Activated naive CD4-positive, alpha-beta T cell treated with anti-CD3 and anti-CD28 coated beads for 36 hours (primary cell): ENCODE measurements at regions not wholly inside any gene's neighbourhood (a gene's known extent, or its start where the extent isn't known, plus 50 kb on each side); places are given as distances from the start of the nearest gene placed in this dataset.
"Not testable (repeated sequence)": the region's sequence is repeated elsewhere in the genome, so short reads cannot be mapped to it uniquely, and the experiment has no call there.

Experiments used
- CTCF ChIA-PET: fragments of 350-600 bp; sonication (Branson Sonifier 250); formaldehyde crosslinking; loops from one replicate; lab custom pipeline; 2021; ENCODE audit warnings: antibody characterized with exemption; lab: Charles Lee
- DNase-seq: peaks from one replicate; pipeline ENCODE4 v3.0.0-alpha.2; 2020
- H3K27ac Mint-ChIP-seq: one replicate; pipeline ENCODE4 v1.8.0; 2021; ENCODE audit warnings: mild to moderate bottlenecking, mixed read lengths
- H3K27me3 Mint-ChIP-seq: one replicate; pipeline ENCODE4 v1.8.0; 2021; ENCODE audit warnings: low read depth, mixed read lengths
- H3K36me3 Mint-ChIP-seq: one replicate; pipeline ENCODE4 v1.8.0; 2021; ENCODE audit warnings: low read depth, mixed read lengths
- H3K4me1 Mint-ChIP-seq: one replicate; pipeline ENCODE4 v1.8.0; 2021; ENCODE audit warnings: low read depth, mixed read lengths
- H3K4me3 Mint-ChIP-seq: one replicate; pipeline ENCODE4 v1.8.0; 2021; ENCODE audit warnings: mild to moderate bottlenecking, moderate library complexity, mixed read lengths
- H3K9me3 Mint-ChIP-seq: one replicate; pipeline ENCODE4 v1.8.0; 2021; ENCODE audit warnings: mixed read lengths
- intact Hi-C: fragments of 100-400 bp; cut with micrococcal nuclease; formaldehyde crosslinking; loops from one replicate; pipeline ENCODE4 v1.15.1; 2023

DNA sequence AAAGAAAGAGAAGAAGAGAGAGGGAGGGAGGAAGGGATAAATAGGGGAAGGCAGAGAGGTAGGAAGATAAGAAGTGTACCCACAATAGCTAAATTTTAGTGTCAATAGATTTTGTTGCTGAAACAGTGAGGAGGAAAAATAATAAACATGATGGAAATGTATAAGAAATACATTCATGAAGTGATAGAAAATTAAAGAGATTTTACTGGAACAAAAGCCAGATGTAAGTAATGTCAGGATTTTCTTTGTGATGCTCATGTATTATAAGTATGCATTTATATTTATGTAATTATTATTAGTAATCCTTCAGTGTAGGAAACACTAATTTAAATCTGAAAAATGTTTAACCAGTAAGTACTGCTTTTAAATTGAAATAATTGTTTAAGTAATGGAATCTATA, 1125.2 kb upstream of the FANCL start:
- intact Hi-C loops = no loop called here
- no peak overlapping the region for H3K4me3 Mint-ChIP-seq
- DNase-seq = no peak
- CTCF ChIA-PET = no interaction called here
- no peaks in the 10 kb centered on the region for H3K4me1 Mint-ChIP-seq
- H3K27ac Mint-ChIP-seq = no peak overlapping the region
- H3K9me3 Mint-ChIP-seq = no peaks in the 10 kb centered on the region
- no peaks in the 10 kb centered on the region for H3K36me3 Mint-ChIP-seq
- peaks cover 5% of the 10 kb centered on the region for H3K27me3 Mint-ChIP-seq

DNA sequence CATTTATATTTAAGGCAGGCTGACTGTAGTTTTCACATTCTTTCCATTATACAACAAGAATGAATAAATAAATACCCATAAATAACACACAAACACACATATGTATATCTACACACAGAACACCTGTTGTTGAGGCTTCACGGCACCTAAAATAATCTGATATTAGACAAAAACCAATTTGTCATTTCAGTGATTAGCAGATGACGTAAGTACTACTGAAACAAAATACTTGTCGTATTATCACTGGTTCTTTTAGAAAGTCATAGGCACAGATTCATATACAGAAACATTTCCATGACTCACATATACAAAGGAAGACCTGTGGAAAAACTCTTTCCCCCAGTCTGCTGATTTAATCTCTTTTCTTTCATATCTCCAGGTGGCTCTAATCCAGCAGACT, 1113.4 kb upstream of the FANCL start:
- H3K27me3 Mint-ChIP-seq = no peaks in the 10 kb centered on the region
- H3K36me3 Mint-ChIP-seq = no peaks in the 10 kb centered on the region
- DNase-seq = no peak
- CTCF ChIA-PET = no interaction called here
- intact Hi-C loops = no loop called here
- peaks cover 3% of the 10 kb centered on the region for H3K9me3 Mint-ChIP-seq
- H3K4me1 Mint-ChIP-seq = no peaks in the 10 kb centered on the region
- no peak overlapping the region for H3K27ac Mint-ChIP-seq
- no peak overlapping the region for H3K4me3 Mint-ChIP-seq

DNA sequence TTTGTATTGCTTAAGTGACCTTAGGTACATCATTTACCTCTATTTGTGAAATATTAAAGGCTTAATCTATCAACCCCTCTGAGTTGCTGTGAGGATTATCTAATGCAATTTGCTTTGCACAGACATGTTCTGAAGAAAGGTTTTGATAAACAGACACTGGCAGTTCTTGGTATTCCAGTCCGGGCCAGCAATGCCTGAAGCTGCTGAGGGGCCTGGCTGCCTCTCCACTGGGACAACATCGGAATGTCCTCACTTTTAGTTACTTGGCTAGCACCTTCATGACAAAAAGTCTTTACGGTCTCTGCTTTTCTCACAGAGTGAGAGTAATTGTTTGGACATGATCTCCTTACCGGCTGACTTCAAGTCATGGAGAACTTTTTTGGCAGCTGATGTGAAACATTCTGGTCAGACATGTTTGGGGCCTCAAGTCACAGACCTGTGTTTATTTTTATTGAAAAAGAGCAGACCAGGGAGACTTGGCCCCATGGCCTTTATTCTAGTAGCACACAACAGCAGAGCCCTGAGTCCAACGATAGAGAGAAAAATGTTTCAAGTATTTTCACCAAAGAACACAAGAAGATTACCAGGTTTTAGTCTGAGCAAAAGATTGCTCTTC, 1112.3 kb upstream of the FANCL start:
- no peak for DNase-seq
- H3K9me3 Mint-ChIP-seq = peaks cover 3% of the 10 kb centered on the region
- CTCF ChIA-PET = no interaction called here
- H3K27ac Mint-ChIP-seq = no peak overlapping the region
- H3K36me3 Mint-ChIP-seq = no peaks in the 10 kb centered on the region
- H3K4me1 Mint-ChIP-seq = no peaks in the 10 kb centered on the region
- H3K27me3 Mint-ChIP-seq = no peaks in the 10 kb centered on the region
- no peak overlapping the region for H3K4me3 Mint-ChIP-seq
- intact Hi-C loops = no loop called here

DNA sequence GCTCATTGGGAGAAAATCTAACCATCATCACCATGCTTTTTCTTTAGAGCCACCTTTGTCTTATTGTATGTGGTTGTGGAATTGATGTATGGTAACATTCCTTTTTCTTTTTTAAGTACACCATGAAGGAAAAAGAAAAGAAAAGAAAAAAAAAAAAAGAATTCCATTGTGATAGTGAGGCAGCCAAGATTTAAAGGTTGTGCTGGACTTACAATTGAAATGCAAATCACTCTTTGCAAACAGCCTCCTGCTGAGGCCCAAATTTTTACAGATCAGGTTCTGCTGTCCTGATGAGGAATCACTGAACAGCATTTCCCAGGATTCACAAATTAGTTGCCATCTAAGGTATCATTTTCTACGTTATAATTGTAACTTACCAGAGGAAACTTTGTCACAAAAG, 1101.0 kb upstream of the FANCL start:
- Mint-ChIP-seq H3K36me3 (no peaks in the 10 kb centered on the region), H3K4me1 (no peaks in the 10 kb centered on the region), H3K4me3 (no peak overlapping the region), H3K9me3 (no peaks in the 10 kb centered on the region), H3K27ac (no peak overlapping the region), H3K27me3 (peaks cover 2% of the 10 kb centered on the region)
- CTCF ChIA-PET = interaction anchor here (0.6 kb wide), 1 partner anchor 149 kb away, joined by 3 read pairs; no protein-coding TSS in a partner anchor
- intact Hi-C loops = no loop called here
- DNase-seq = no peak

DNA sequence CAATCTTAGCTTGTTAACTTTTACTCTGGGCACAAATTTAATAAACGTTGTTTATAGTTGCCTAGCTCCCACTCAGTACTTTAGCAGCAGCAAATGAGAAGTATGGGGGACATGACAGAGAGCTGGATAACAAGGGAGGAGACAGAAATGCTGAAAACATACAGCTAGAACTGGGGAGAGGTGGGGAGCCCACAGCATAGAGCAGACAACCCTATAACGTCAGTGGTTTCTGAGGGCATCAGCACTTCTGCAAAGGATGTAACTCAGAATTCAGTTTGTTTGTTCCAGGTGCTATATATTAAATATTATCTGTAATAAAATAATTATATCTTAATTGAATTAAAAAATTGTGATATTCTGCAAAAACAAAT, 1098.7 kb upstream of the FANCL start:
- Mint-ChIP-seq H3K4me1 (no peaks in the 10 kb centered on the region), H3K4me3 (no peak overlapping the region), H3K27ac (no peak overlapping the region), H3K27me3 (peaks cover 2% of the 10 kb centered on the region), H3K9me3 (no peaks in the 10 kb centered on the region), H3K36me3 (no peaks in the 10 kb centered on the region)
- CTCF ChIA-PET = no interaction called here
- DNase-seq = no peak
- intact Hi-C loops = no loop called here

GRCh38 chr2:59339121-59339836, 1098.2 kb upstream of the FANCL start:
- Mint-ChIP-seq H3K4me1 (no peaks in the 10 kb centered on the region), H3K27ac (no peak overlapping the region), H3K27me3 (peaks cover 2% of the 10 kb centered on the region), H3K9me3 (no peaks in the 10 kb centered on the region), H3K36me3 (no peaks in the 10 kb centered on the region), H3K4me3 (no peak overlapping the region)
- DNase-seq = no peak
- intact Hi-C loops = no loop called here
- CTCF ChIA-PET = interaction anchor here (0.6 kb wide), 1 partner anchor 406 kb away, joined by 3 read pairs; no protein-coding TSS in a partner anchor

- Mint-ChIP-seq H3K27me3 (no peaks in the 10 kb centered on the region), H3K27ac (no peak overlapping the region), H3K36me3 (no peaks in the 10 kb centered on the region), H3K4me1 (no peaks in the 10 kb centered on the region), H3K4me3 (no peak overlapping the region), H3K9me3 (peaks cover 6% of the 10 kb centered on the region)
- CTCF ChIA-PET = no interaction called here
- intact Hi-C loops = no loop called here
- no peak for DNase-seq
Measured at GRCh38 chr2:59333007-59333406, 1091.9 kb upstream of the FANCL start.

- H3K9me3 Mint-ChIP-seq, intact Hi-C loops, H3K4me3 Mint-ChIP-seq, CTCF ChIA-PET, H3K27me3 Mint-ChIP-seq, H3K36me3 Mint-ChIP-seq, DNase-seq, H3K4me1 Mint-ChIP-seq, H3K27ac Mint-ChIP-seq: not testable (repeated sequence)
Measured at GRCh38 chr2:59326581-59327365, 1085.6 kb upstream of the FANCL start.

GRCh38 chr2:59322870-59323269, 1081.7 kb upstream of the FANCL start:
- no peak for DNase-seq
- Mint-ChIP-seq H3K36me3 (no peaks in the 10 kb centered on the region), H3K4me1 (no peaks in the 10 kb centered on the region), H3K9me3 (no peaks in the 10 kb centered on the region), H3K27ac (no peak overlapping the region), H3K4me3 (no peak overlapping the region), H3K27me3 (peaks cover 2% of the 10 kb centered on the region)
- CTCF ChIA-PET = no interaction called here
- intact Hi-C loops = no loop called here

DNA sequence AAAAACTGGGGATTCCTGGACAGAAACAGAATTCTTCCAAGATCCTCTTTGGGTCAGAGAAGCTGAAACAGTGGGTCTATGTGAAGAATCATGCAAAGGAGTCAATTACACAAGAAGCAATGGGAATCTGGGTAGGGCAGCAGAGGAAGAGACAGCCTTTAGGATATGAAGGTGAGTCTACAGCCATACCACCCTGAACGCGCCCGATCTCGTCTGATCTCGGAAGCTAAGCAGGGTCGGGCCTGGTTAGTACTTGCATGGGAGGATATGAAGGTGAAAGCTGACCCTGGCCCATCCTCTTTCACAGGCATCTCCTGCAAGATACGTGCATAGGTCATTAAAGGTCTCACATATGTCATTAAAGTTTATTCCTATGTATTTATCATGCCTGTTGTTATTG, 1080.9 kb upstream of the FANCL start:
- Mint-ChIP-seq H3K36me3 (no peaks in the 10 kb centered on the region), H3K9me3 (no peaks in the 10 kb centered on the region), H3K4me3 (no peak overlapping the region), H3K27ac (no peak overlapping the region), H3K27me3 (peaks cover 2% of the 10 kb centered on the region), H3K4me1 (no peaks in the 10 kb centered on the region)
- CTCF ChIA-PET = no interaction called here
- intact Hi-C loops = no loop called here
- no peak for DNase-seq

DNA sequence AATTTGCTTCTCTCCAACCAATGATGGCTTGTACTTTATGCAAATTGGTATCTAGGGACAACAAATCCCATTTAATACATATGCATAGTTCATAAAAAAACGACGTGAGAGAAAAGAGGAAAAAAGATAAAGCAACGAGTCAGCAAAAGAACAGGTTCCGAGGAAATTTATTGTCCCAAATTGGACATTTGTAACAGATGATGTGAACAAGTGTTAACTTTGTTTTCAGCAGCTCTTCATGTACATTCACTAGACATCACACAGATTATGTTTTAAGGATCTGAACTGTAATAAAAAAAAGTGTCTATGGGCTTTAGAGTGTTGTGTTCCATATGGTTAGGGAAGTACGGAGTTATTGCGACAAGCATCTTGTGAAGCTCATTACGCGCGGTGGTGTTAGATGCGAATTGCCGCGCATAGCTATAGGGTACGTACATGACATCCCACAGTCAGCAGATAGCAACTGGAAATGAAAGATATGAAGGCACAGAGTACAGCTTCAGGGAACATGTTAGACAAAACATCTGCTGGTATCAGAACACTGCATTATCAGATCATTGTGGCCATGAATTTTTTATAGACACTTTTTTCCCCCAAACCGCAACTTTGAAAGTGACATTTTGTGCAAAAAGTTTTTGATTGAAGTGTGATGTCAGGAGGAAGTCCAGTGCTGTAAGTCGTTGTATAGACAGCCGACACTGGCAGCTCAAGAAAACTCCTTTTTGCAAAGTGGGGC, 1073.1 kb upstream of the FANCL start:
- intact Hi-C loops = no loop called here
- H3K9me3 Mint-ChIP-seq = no peaks in the 10 kb centered on the region
- no peak overlapping the region for H3K27ac Mint-ChIP-seq
- H3K36me3 Mint-ChIP-seq = no peaks in the 10 kb centered on the region
- H3K27me3 Mint-ChIP-seq = peaks cover 28% of the 10 kb centered on the region
- no peak for DNase-seq
- H3K4me1 Mint-ChIP-seq = peaks cover 8% of the 10 kb centered on the region
- CTCF ChIA-PET = no interaction called here
- H3K4me3 Mint-ChIP-seq = no peak overlapping the region
